ENCODE measurements at regions not wholly inside any gene's neighbourhood (a gene's known extent, or its start where the extent isn't known, plus 50 kb on each side); places are given as distances from the start of the nearest gene placed in this dataset.

DNA sequence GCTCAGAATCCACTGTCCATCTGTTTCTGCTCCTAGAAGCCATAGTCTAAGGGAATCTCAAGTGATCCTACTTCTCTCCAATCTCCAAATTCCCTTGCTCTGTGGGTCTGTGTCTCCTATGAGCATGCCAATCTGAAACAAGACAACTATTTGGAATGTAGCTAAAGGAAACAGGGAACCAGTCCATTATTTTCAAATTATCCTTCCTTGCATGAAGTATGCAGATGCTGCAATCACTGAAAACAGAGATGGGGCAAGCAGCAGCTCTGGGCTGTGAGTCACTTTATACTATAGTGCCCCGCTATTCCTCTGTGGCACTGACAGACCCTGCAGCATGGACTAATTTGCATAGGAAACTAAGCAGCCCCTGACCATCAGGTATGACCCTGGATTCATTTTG, 76.9 kb upstream of the PRSS58 start:
- no peak for TF ChIP-seq ISX (CRISPR knock-in tag; conservative IDR thresholded peaks at IDR 0.05)
- no peak for TF ChIP-seq NCOA5 (CRISPR knock-in tag; IDR thresholded peaks at IDR 0.05)
- TF ChIP-seq SALL2 (CRISPR knock-in tag; IDR thresholded peaks at IDR 0.05), result no peak
- TF ChIP-seq, protein P1, sequence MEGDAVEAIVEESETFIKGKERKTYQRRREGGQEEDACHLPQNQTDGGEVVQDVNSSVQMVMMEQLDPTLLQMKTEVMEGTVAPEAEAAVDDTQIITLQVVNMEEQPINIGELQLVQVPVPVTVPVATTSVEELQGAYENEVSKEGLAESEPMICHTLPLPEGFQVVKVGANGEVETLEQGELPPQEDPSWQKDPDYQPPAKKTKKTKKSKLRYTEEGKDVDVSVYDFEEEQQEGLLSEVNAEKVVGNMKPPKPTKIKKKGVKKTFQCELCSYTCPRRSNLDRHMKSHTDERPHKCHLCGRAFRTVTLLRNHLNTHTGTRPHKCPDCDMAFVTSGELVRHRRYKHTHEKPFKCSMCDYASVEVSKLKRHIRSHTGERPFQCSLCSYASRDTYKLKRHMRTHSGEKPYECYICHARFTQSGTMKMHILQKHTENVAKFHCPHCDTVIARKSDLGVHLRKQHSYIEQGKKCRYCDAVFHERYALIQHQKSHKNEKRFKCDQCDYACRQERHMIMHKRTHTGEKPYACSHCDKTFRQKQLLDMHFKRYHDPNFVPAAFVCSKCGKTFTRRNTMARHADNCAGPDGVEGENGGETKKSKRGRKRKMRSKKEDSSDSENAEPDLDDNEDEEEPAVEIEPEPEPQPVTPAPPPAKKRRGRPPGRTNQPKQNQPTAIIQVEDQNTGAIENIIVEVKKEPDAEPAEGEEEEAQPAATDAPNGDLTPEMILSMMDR (CRISPR knock-in tag; IDR thresholded peaks at IDR 0.05), result no peak
- TF ChIP-seq YEATS4 (CRISPR knock-in tag; IDR thresholded peaks at IDR 0.05; ENCODE audit: borderline replicate concordance), result no peak
- TF ChIP-seq, protein P2, sequence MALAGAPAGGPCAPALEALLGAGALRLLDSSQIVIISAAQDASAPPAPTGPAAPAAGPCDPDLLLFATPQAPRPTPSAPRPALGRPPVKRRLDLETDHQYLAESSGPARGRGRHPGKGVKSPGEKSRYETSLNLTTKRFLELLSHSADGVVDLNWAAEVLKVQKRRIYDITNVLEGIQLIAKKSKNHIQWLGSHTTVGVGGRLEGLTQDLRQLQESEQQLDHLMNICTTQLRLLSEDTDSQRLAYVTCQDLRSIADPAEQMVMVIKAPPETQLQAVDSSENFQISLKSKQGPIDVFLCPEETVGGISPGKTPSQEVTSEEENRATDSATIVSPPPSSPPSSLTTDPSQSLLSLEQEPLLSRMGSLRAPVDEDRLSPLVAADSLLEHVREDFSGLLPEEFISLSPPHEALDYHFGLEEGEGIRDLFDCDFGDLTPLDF (CRISPR knock-in tag; IDR thresholded peaks at IDR 0.05), result no peak
- TF ChIP-seq ELF1 (CRISPR knock-in tag; IDR thresholded peaks at IDR 0.05), result no peak
- TF ChIP-seq HDAC2 (CRISPR knock-in tag; IDR thresholded peaks at IDR 0.05), result no peak
- TF ChIP-seq, protein P3, sequence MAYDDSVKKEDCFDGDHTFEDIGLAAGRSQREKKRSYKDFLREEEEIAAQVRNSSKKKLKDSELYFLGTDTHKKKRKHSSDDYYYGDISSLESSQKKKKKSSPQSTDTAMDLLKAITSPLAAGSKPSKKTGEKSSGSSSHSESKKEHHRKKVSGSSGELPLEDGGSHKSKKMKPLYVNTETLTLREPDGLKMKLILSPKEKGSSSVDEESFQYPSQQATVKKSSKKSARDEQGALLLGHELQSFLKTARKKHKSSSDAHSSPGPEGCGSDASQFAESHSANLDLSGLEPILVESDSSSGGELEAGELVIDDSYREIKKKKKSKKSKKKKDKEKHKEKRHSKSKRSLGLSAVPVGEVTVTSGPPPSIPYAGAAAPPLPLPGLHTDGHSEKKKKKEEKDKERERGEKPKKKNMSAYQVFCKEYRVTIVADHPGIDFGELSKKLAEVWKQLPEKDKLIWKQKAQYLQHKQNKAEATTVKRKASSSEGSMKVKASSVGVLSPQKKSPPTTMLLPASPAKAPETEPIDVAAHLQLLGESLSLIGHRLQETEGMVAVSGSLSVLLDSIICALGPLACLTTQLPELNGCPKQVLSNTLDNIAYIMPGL (CRISPR knock-in tag; IDR thresholded peaks at IDR 0.05; ENCODE audit: borderline replicate concordance in 1 of 2, low read depth in 1 of 2), result no peak
- no peak for TF ChIP-seq ETV6 (CRISPR knock-in tag; conservative IDR thresholded peaks at IDR 0.05)
- no peak for TF ChIP-seq MBD4 (IDR thresholded peaks at IDR 0.05; ENCODE audit: borderline replicate concordance, low read length)
- TF ChIP-seq SPEN (CRISPR knock-in tag; IDR thresholded peaks at IDR 0.05; ENCODE audit: low read depth), result no peak
